HL-60 (cell line): ENCODE measurements at regions not wholly inside any gene's neighbourhood (a gene's known extent, or its start where the extent isn't known, plus 50 kb on each side); places are given as distances from the start of the nearest gene placed in this dataset.

Experiments
- DNase-seq, 2 experiments: peaks; one replicate each; pipeline ENCODE4 v3.0.0-alpha.2; 2010 to 2020; ENCODE audit warnings: low read depth in 1 of 2, low spot score in 1 of 2
- H3K27ac ChIP-seq: fragments of 250-450 bp; sonication (Bioruptor Pico); replicated peaks from 2 replicates; pipeline ENCODE4 v1.5.1; 2020; ENCODE audit warnings: mild to moderate bottlenecking, moderate library complexity
- H3K27me3 ChIP-seq: fragments of 250-450 bp; sonication (Bioruptor Pico); 2 replicates; pipeline ENCODE4 v1.5.1; 2021; ENCODE audit warnings: mild to moderate bottlenecking, moderate library complexity; ENCODE audit not compliant: insufficient read depth, poor library complexity, severe bottlenecking
- H3K4me3 ChIP-seq: replicated peaks from 2 replicates; pipeline ENCODE4 v1.5.1; 2011; ENCODE audit warnings: mild to moderate bottlenecking, control low read depth, low read length; ENCODE audit not compliant: insufficient read depth
- CTCF ChIP-seq: IDR thresholded peaks from one replicate; pipeline ENCODE4 v1.5.1; 2011; ENCODE audit warnings: low read length, control low read depth, inconsistent platforms; ENCODE audit not compliant: insufficient read depth
- GABPA ChIP-seq: IDR thresholded peaks from 2 replicates; pipeline ENCODE4 v1.6.1; 2012; ENCODE audit warnings: low read depth
- POLR2AphosphoS5 ChIP-seq: IDR thresholded peaks from 2 replicates; pipeline ENCODE4 v1.6.1; 2012; ENCODE audit warnings: low read depth
- REST ChIP-seq: IDR thresholded peaks from 2 replicates; pipeline ENCODE4 v1.6.1; 2012; ENCODE audit warnings: low read depth; ENCODE audit not compliant: insufficient replicate concordance
- SPI1 ChIP-seq: IDR thresholded peaks from 2 replicates; pipeline ENCODE4 v1.6.1; 2012; ENCODE audit warnings: low read depth, mild to moderate bottlenecking, borderline replicate concordance

- TF ChIP-seq SPI1 (no peak), POLR2AphosphoS5 (no peak), CTCF (no peak), REST (no peak), GABPA (no peak)
- no peak overlapping the region for H3K27ac ChIP-seq
- H3K4me3 ChIP-seq: no peak overlapping the region
- no peak for DNase-seq
- no peaks in the 10 kb centered on the region for H3K27me3 ChIP-seq
These were observed 151.3 kb upstream of the BMPER start for GRCh38 chr7:33753881-33754525.

GRCh38 chr7:33754933-33755928 is 150.1 kb upstream of the BMPER start:
- DNase-seq: no peak
- Histone ChIP-seq H3K4me3 (no peak overlapping the region), H3K27me3 (no peaks in the 10 kb centered on the region), H3K27ac (no peak overlapping the region)
- no peak for TF ChIP-seq POLR2AphosphoS5
- no peak for TF ChIP-seq CTCF
- TF ChIP-seq GABPA: no peak
- TF ChIP-seq REST: no peak
- TF ChIP-seq SPI1: no peak

GRCh38 chr7:33757050-33757449 is 148.3 kb upstream of the BMPER start:
- TF ChIP-seq POLR2AphosphoS5: no peak
- TF ChIP-seq CTCF: no peak
- no peak for TF ChIP-seq SPI1
- no peak for TF ChIP-seq REST
- Histone ChIP-seq H3K27ac (no peak overlapping the region), H3K27me3 (no peaks in the 10 kb centered on the region), H3K4me3 (no peak overlapping the region)
- DNase-seq: no peak
